GM19372 (cell line): ENCODE measurements at regions not wholly inside any gene's neighbourhood (a gene's known extent, or its start where the extent isn't known, plus 50 kb on each side); places are given as distances from the start of the nearest gene placed in this dataset.

Experiments used
- ATAC-seq: cut with Tn5 transposase; IDR thresholded peaks from one replicate; pipeline ENCODE4 v1.9.1; 2021; ENCODE audit warnings: mild to moderate bottlenecking, low read depth, moderate library complexity; ENCODE audit not compliant: unreplicated experiment

DNA sequence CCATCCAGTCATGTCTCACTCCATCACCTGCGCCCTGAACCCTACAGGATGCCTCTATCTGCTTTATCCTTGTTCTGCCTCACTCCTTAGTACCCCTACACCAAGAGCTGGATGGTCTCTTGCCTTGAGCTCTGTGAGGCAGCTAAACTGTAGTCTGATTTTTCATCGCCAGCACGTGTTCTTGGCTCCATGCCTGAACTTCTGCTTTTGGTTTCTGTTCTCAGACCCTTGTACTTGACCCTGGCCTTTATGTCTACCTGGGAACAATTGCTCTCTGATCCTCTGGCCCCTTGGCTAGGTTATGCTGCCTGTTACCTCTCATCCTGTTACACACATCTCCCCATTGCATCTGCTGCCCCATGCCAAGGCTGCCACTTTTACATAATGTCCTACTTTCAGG, 318.0 kb upstream of the LMCD1 start:
- peak; percentile 68 for ATAC-seq

DNA sequence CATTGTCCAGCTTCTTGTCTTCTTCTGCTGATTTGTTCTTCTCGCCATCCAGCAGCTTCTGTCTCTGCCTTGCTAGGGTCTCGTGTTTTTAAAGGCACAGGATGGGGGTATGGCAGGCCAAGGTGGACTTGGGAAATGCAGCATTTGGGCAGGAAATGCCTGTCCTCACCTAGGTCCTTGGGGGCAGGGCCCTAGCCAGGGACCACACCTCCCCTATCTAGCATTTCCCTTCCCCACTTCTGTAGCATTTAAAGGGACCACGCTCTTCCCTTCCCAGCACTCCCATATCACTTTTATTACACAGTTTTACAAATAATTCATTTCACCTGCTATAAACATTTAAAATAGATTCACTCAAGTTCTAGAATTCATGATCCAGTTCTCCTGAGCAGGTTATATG, 315.4 kb upstream of the LMCD1 start:
- ATAC-seq: no peak

DNA sequence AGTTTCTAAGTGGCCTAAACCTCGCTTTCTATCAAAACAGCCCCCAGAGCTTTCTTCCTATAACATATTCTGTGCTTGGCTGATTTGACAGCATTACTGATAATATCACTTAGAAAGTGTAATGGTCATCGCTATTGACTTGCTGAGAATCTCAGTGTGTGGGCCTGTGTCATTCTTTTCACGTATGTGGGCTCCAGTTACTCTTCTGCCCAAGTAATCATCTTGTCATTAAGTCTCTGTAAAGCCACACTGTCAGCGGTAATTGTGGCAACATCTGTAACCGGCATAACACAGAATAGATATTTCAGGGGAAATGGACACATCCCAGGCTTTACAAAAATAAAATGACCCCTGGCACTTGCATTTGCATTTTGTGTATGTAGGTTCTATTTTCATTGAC, 313.6 kb upstream of the LMCD1 start:
- no peak for ATAC-seq

- ATAC-seq: no peak
These were observed 312.6 kb upstream of the LMCD1 start for GRCh38 chr3:8189051-8189450.

GRCh38 chr3:8191406-8191805, 310.2 kb upstream of the LMCD1 start:
- ATAC-seq: no peak

GRCh38 chr3:8197384-8197783, 304.2 kb upstream of the LMCD1 start:
- no peak for ATAC-seq

GRCh38 chr3:8198605-8199004, 303.0 kb upstream of the LMCD1 start:
- no peak for ATAC-seq

DNA sequence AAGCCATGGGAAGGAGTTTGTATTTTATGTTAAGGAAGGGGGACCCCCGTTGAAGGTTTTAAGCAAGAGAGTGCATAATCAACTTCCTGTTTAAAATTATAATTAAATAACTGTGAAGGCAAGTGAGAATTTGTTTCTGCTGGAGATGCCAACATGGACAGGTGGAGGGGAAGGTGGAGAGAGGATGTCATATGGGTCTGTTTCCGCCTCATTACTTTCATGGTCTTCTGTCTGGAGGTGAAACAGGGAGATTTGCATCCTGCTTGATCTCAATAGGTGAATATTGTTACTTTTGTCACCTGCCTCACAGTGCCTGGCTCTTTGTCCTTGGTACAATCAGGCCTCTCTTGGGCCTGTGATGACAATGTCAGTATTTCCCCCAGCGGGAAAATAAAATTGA, 300.6 kb upstream of the LMCD1 start:
- no peak for ATAC-seq

DNA sequence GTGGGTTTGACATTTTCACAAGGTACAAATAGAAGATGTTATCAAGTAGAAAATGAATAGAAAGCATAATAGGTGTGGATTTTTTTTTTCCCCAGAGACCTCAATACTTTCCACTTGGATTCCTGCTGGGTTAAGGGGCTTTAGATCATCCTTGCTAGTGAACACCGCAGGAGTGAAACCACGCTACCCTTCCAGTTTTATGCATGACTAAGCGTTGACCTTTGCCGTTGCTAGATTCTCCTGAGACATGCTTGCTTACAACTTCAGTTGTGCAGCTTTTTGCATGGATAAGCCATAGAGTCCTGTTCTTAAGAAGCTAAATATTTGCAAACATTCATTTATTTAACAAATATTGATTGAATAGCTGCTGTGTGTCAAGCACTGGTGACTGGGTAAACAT, 299.7 kb upstream of the LMCD1 start:
- no peak for ATAC-seq

GRCh38 chr3:8204331-8204730, 297.3 kb upstream of the LMCD1 start:
- no peak for ATAC-seq

DNA sequence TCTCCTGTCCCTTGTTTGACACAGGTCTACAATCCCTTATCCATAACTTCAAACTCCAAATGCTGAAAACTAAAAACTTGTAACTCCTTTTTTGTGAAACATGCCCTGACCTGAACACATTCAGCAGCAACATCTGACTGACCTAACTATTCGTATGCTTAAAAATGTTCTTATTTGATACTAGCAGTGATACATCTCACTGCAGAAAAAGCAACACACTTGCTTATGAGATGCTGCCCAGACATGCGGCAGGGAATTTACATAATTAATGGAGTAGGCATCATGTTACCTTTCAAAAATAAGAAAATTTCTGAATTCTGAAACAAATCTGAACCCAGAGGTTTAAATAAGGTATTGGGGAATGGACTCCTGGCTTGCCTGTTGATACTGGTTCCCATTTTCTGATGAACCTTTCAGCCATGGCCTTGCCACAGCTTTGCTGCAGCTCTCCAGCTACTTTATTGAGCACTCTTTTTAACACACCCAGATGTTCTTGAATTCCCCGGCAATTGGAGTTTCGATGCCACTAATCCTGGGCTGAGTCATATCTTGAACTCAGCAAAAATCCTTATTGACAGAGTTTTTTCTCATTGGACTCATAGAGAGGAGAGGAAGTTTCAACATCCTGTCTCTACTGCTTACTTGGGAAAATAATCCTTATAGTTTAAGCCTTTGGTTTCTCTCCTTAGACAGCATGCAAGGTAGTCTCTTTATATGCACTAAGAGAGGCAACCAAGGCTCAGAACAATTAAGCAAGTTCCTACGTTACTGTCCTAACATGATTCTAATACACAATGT, 296.6 kb upstream of the LMCD1 start:
- ATAC-seq: no peak

GRCh38 chr3:8205881-8206280, 295.7 kb upstream of the LMCD1 start:
- no peak for ATAC-seq

DNA sequence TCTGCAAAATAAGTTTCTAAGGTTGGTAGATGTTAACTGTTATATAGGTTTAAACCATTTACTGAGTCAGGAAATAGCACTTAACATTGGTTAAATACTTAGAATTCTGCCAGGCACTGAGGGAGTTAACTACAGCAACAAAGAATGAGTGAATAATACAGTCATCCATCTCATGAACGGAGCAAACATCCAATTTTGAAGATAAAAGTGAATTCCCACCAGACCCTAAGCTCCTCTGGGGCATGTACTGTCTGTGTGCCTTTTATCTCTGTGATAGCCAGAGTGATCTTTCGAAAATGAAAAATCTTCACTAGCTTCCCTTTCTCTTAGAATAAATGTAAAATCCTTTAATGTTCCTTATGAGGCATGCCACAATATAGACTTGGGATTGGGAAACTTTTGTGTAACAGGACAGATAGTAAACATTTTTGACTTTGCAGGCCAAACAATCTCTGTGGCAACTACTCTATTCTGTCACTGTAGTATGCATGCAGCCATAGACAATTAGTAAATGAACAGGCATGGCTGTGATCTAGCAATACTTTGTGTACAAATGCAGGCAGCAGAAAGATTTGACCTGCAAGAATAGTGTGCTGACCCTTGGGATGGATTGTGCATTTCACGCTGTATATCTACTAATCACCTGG, 294.5 kb upstream of the LMCD1 start:
- no peak for ATAC-seq

DNA sequence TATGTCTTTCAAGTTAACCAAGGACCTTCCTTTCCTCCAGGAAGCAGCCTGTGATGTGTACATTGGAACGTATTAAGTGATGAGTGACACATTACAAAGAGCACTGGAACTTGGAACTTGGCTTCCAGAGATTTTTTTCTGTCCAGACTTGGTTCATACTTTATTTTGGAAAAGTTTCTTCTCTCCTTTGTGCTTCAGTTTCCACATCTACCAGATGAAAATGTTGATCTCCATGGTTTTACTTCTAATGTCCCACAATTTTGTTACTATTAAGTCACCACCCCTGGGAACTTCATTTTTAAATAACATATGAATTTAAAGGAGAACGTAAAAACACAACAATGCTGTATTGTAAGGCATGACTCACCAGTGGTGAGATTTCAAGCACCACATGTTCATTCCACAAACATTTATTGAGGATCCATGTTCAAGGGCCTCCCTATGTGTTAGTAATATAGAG, 290.7 kb upstream of the LMCD1 start:
- no peak for ATAC-seq

DNA sequence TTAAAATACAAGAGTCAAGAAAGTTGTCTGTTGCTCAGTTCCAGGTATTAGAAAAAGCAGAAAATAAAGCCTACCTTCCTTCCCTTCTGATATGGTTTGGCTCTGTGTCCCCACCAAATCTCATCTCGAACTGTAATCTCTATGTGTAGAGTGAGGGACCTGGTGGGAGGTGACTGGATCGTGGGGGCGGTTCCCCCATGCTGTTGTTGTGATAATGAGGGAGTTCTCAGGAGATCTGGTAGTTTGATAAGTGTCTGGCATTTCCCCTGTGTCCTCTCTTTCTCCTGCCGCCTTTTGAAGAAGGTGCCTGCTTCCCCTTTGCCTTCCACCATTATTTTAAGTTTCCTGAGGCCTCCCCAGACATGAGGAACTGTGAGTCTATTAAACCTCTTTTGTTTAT, 288.8 kb upstream of the LMCD1 start:
- ATAC-seq: no peak

DNA sequence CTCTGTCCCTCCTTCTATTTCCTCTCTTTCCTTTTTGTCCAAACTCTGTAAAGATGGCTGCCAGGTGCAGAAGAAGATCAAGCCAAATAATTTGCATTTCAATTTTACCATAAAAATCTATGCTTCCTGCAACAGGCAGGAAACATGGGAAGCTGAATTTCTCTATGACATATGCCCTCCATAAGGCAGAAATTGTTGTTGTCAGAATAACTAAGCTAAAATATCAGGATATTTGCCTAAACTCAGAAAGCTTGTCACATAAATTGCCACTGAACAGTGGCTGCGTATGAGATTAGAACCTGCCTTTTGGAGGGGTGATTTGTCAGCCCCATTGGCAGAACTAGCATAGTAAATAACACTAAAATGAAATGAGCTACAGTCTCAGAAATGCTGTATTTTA, 288.3 kb upstream of the LMCD1 start:
- no peak for ATAC-seq

- no peak for ATAC-seq
These were observed 285.8 kb upstream of the LMCD1 start for GRCh38 chr3:8215821-8216220.

DNA sequence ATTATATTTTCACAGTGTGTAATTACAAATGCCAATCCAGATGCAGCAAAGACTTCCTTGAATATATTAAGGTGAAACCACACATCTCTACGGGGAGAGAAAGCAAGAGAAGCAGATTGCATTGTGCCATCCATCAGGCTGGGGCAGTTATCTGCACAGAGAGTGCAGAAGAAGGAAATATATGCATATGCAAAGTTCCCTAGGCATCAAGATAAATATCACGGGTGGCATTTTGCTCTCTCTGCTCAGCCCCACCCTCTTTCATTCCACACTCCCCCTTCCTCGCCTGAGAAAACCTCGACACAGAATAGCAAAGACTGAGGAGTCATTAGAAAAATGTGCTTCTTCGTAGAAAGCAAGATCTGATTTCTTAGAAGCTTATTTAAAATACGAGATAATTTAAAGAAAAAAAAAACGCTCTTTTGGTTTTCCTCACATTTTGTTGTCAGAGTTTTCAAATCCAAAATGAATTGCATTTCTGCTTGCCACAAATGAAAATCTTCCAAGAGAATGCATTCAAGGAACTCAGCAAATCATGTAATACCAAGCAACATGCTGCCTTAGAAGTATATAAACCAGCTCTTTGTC, 283.2 kb upstream of the LMCD1 start:
- no peak for ATAC-seq

DNA sequence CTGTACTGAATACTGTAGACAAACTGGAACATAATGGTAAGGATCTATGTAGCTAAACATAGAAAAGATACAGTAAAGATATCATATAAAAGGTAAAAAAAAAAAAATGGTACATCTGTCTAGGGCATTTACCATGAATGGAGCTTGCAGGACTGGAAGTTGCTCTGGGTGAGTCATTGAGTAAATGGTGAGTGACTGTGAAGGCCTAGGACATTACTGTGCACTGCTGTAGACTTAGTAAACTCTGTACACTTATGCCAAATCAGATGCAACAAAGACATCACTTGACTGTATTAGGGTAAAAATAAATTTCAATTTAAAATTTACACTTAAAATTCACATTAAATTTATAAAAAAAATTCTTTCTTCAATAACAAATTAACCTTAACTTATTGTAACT, 281.3 kb upstream of the LMCD1 start:
- no peak for ATAC-seq

DNA sequence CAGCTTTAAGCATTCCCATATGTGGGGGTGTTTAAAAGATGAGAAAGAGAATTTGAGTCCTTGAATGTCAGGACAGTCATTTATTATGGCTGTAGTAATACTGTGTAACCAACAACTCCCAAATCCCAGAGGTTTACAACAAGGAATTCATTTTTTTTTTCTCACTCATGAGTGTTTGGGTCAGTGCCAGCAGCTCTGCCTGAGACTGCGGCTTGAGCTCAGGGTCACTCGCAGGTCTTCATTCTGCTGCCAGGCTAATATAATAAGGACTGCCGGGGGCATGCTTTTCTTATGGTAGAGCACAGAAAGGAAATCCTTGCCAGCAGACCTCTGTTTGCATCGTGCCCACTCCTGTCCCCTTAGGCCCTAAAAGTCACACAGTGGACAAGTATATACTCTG, 277.9 kb upstream of the LMCD1 start:
- ATAC-seq: no peak

GRCh38 chr3:8224941-8225340, 276.7 kb upstream of the LMCD1 start:
- ATAC-seq: no peak

- no peak for ATAC-seq
These were observed 267.7 kb upstream of the LMCD1 start for GRCh38 chr3:8233938-8234337.
